Vagina (tissue), 2 donors: ENCODE measurements at regions not wholly inside any gene's neighbourhood (a gene's known extent, or its start where the extent isn't known, plus 50 kb on each side); places are given as distances from the start of the nearest gene placed in this dataset.

Experiments used
- DNase-seq, 2 donors: peaks; one replicate each; pipeline ENCODE4 v3.0.0-alpha.2; 2017; ENCODE audit errors: extremely low spot score in 2 of 2
- H3K27ac ChIP-seq: fragments of 200-600 bp; sonication (generic); one replicate; pipeline ENCODE4 v1.5.1; 2019
- H3K27me3 ChIP-seq: fragments of 200-600 bp; sonication (generic); one replicate; pipeline ENCODE4 v1.5.1; 2019
- H3K36me3 ChIP-seq, 2 donors: fragments of 200-600 bp; sonication (generic); one replicate each; pipeline ENCODE4 v1.5.1; 2017 to 2019
- H3K4me1 ChIP-seq: fragments of 200-600 bp; sonication (generic); one replicate; pipeline ENCODE4 v1.5.1; 2019
- H3K4me3 ChIP-seq, 2 donors: fragments of 200-600 bp; sonication (generic); 1 replicate in 1 of 2; 2 replicates in 1 of 2; pipeline ENCODE4 v1.5.1; 2016 to 2019
- H3K9me3 ChIP-seq: fragments of 200-600 bp; sonication (generic); one replicate; pipeline ENCODE4 v1.5.1; 2019
- POLR2A ChIP-seq, 2 donors: fragments of 450-650 bp; IDR thresholded peaks; one replicate each; pipeline ENCODE4 v1.6.1; 2017; ENCODE audit warnings: antibody characterized with exemption in 2 of 2, mild to moderate bottlenecking in 2 of 2, moderate library complexity in 2 of 2
- POLR2AphosphoS5 ChIP-seq, 2 donors: sonication (generic); formaldehyde crosslinking; IDR thresholded peaks; one replicate each; pipeline ENCODE4 v1.9.0; 2017; ENCODE audit warnings: antibody characterized with exemption in 2 of 2, mild to moderate bottlenecking in 2 of 2, low read depth in 1 of 2; ENCODE audit not compliant: insufficient read depth in 1 of 2
- intact Hi-C: fragments of 100-400 bp; cut with DNase I; formaldehyde crosslinking; loops from one replicate; pipeline ENCODE4 v1.15.1; 2023
- TF ChIP-seq, protein P1 (sequence below), 3 experiments: fragments of 450-650 bp in 2 of 3; fragments of 200-600 bp in 1 of 3; sonication (generic) in 1 of 3; IDR thresholded peaks; one replicate each; pipeline ENCODE4 v1.5.1; 2017 to 2019; ENCODE audit warnings: antibody characterized with exemption in 3 of 3, mild to moderate bottlenecking in 2 of 3, moderate library complexity in 2 of 3

DNA sequence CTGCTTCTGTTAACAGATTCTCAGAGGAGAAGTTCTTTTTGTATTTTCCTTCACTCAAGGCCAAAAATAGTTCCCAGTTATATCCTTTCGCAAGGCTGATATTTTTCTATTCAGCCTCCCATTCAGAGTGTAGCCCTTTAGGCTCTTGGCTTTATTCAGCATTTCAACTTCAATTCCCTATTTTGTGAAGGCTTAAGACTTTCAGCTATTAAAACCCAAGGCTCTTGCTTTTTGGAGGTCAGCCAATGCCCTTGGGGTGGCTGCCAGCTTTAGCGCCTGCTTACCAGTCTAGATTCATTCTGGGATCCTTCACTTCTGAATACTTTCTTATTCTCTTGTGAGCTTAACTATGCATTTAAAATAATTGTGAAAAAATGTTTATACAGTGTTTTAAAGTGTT lies 57.3 kb upstream of the ADGRA3 start:
- DNase-seq: no peak
- H3K27ac ChIP-seq: no peak overlapping the region
- H3K4me3 ChIP-seq: no peak overlapping the region
- H3K9me3 ChIP-seq: no peaks in the 10 kb centered on the region
- intact Hi-C loops: no loop called here
- H3K36me3 ChIP-seq: no peaks in the 10 kb centered on the region
- H3K27me3 ChIP-seq: no peaks in the 10 kb centered on the region
- TF ChIP-seq POLR2A (IDR thresholded peaks at IDR 0.05) (no peak), POLR2AphosphoS5 (IDR thresholded peaks at IDR 0.05; ENCODE audit: insufficient read depth in 1 of 2, low read depth in 1 of 2) (no peak)
- TF ChIP-seq, protein P1, sequence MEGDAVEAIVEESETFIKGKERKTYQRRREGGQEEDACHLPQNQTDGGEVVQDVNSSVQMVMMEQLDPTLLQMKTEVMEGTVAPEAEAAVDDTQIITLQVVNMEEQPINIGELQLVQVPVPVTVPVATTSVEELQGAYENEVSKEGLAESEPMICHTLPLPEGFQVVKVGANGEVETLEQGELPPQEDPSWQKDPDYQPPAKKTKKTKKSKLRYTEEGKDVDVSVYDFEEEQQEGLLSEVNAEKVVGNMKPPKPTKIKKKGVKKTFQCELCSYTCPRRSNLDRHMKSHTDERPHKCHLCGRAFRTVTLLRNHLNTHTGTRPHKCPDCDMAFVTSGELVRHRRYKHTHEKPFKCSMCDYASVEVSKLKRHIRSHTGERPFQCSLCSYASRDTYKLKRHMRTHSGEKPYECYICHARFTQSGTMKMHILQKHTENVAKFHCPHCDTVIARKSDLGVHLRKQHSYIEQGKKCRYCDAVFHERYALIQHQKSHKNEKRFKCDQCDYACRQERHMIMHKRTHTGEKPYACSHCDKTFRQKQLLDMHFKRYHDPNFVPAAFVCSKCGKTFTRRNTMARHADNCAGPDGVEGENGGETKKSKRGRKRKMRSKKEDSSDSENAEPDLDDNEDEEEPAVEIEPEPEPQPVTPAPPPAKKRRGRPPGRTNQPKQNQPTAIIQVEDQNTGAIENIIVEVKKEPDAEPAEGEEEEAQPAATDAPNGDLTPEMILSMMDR (IDR thresholded peaks at IDR 0.05): no peak
- no peaks in the 10 kb centered on the region for H3K4me1 ChIP-seq

DNA sequence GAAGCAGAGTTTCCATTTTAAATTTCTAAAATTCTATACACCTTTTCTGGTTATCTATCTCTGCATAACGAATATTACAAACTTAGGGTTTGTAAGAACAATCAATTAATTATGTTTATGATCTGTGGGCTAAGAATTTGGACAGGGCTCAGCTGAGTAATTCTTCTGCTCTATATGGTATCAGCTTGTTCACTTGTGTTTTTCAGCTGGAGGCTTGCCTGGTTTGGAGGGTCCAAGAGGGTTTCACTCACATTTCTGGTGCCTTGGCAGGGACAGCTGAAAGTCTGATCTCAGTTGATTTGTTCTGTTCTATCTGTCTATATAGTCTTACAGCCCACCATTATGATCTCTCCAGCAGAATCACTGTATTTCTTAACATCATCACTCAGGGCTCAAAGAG lies 57.8 kb upstream of the ADGRA3 start:
- no peak overlapping the region for H3K27ac ChIP-seq
- no peaks in the 10 kb centered on the region for H3K4me1 ChIP-seq
- no peak for DNase-seq
- H3K4me3 ChIP-seq: no peak overlapping the region
- intact Hi-C loops: no loop called here
- no peaks in the 10 kb centered on the region for H3K36me3 ChIP-seq
- no peaks in the 10 kb centered on the region for H3K27me3 ChIP-seq
- no peaks in the 10 kb centered on the region for H3K9me3 ChIP-seq
- TF ChIP-seq, protein P1 (IDR thresholded peaks at IDR 0.05): no peak
- TF ChIP-seq POLR2AphosphoS5 (IDR thresholded peaks at IDR 0.05; ENCODE audit: insufficient read depth in 1 of 2, low read depth in 1 of 2) (no peak), POLR2A (IDR thresholded peaks at IDR 0.05) (no peak)

DNA sequence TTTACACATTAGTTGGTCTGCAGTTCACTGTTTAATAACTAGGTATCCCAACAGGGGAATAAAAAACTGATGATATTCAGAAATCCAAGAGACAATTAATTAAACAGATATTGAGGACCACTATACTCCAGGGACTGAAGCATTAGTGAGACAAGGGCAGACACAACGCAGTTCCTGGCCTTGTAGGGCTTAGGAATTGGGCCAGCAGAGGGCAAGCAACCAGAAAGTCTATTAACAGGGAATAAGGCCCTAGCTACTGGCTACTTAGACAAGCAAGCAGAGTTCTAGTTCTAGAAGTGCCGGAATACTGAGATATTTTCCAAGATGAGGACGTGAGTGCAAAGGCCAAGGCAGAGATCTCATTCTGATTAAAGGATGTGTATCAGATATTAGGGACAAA lies 58.6 kb upstream of the ADGRA3 start:
- Histone ChIP-seq H3K4me3 (no peak overlapping the region), H3K36me3 (no peaks in the 10 kb centered on the region), H3K4me1 (no peaks in the 10 kb centered on the region), H3K9me3 (no peaks in the 10 kb centered on the region), H3K27ac (no peak overlapping the region), H3K27me3 (no peaks in the 10 kb centered on the region)
- TF ChIP-seq POLR2AphosphoS5 (IDR thresholded peaks at IDR 0.05; ENCODE audit: insufficient read depth in 1 of 2, low read depth in 1 of 2) (no peak), POLR2A (IDR thresholded peaks at IDR 0.05) (no peak)
- TF ChIP-seq, protein P1 (IDR thresholded peaks at IDR 0.05): no peak
- DNase-seq: no peak
- intact Hi-C loops: no loop called here

DNA sequence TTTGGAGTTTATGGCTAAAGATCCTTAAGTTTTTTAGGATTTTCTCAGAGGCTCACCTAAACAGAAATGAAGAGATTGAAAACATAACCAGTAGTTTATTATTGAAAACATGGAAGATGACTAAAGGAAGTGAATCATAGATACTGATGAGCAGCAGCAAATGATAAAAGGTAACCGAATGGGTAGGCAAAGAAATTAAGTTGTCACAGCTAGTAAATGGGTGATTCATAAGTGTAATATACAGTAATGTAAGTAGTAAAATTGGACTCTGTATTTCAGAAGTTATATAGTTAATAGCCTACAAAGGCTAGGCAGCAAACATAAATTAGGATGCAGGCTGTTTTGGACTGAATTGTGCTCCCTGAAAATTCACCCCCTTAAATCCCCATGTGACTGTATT lies 59.0 kb upstream of the ADGRA3 start:
- Histone ChIP-seq H3K4me1 (no peaks in the 10 kb centered on the region), H3K9me3 (no peaks in the 10 kb centered on the region), H3K27ac (no peak overlapping the region), H3K36me3 (no peaks in the 10 kb centered on the region), H3K4me3 (no peak overlapping the region), H3K27me3 (no peaks in the 10 kb centered on the region)
- no peak for DNase-seq
- intact Hi-C loops: no loop called here
- no peak for TF ChIP-seq POLR2A (IDR thresholded peaks at IDR 0.05)
- TF ChIP-seq, protein P1 (IDR thresholded peaks at IDR 0.05): no peak
- TF ChIP-seq POLR2AphosphoS5 (IDR thresholded peaks at IDR 0.05; ENCODE audit: insufficient read depth in 1 of 2, low read depth in 1 of 2): no peak

DNA sequence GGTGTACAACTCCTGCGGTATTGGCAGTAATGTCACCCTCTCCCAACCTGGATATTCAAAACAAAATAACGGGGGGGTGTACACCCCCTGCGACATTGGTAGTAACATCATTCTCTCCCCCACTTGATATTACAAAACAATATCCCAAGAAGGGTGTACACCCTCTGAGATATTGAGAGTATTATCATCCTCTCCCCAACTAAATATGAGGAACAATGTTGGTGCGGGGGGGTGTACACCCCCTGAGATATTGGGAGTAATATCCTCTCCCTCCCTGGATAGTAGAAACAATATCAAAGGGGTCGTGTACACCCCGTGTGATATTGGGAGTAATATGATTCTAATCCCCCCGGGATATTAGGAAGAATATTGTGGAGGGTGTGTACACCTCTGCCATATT lies 71.4 kb upstream of the ADGRA3 start:
- intact Hi-C loops: no loop called here
- TF ChIP-seq POLR2AphosphoS5 (IDR thresholded peaks at IDR 0.05; ENCODE audit: insufficient read depth in 1 of 2, low read depth in 1 of 2) (no peak), POLR2A (IDR thresholded peaks at IDR 0.05) (no peak)
- TF ChIP-seq, protein P1 (IDR thresholded peaks at IDR 0.05): no peak
- no peaks in the 10 kb centered on the region for H3K9me3 ChIP-seq
- no peaks in the 10 kb centered on the region for H3K27me3 ChIP-seq
- H3K4me3 ChIP-seq: no peak overlapping the region
- H3K36me3 ChIP-seq: no peaks in the 10 kb centered on the region
- no peak overlapping the region for H3K27ac ChIP-seq
- no peak for DNase-seq
- H3K4me1 ChIP-seq: no peaks in the 10 kb centered on the region
